ENCODE measurements at regions not wholly inside any gene's neighbourhood (a gene's known extent, or its start where the extent isn't known, plus 50 kb on each side); places are given as distances from the start of the nearest gene placed in this dataset.

DNA sequence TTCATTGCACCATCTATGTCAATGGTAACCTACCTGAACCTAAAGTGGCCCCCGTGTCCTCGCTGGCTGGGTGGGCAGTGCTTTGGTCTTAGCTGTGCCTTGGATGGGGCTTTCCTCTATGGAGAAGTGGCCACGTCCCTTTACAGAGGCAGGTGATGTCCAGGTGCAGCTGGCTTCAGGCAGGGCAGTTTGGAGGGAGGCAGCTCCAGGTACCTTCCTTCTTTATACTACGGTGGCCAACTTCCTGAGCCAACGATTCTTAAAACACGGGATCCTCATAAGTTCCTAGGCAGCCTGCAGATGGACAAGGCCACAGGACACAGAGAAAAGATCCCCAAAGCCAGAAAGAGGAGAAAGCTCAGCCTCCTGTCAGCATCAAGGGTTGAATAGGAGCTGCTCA, 517.3 kb upstream of the HS6ST1 start:
- BruUV-seq (replicated peaks): no TSS peak
- Histone ChIP-seq H3K4me2 (ENCODE audit: insufficient read depth, low read length) (no peak overlapping the region), H3K9me3 (replicated peaks; ENCODE audit: control insufficient read depth, insufficient read depth, low read length) (peaks cover 14% of the 10 kb centered on the region), H3K36me3 (ENCODE audit: control insufficient read depth in 2 of 2, extremely low read depth in 1 of 2, insufficient read depth in 2 of 2, low read length in 2 of 2) (no peaks in the 10 kb centered on the region), H2AFZ (ENCODE audit: low read depth, low read length) (no peak overlapping the region), H3K27me3 (ENCODE audit: control insufficient read depth in 2 of 2, insufficient read depth in 2 of 2, low read length in 2 of 2) (no peaks in the 10 kb centered on the region), H3K9me1 (replicated peaks; ENCODE audit: control insufficient read depth, extremely low read depth, insufficient read depth, low read length) (no peaks in the 10 kb centered on the region), H3K4me3 (replicated peaks in 1 of 3; ENCODE audit: insufficient read depth in 1 of 3, low read depth in 1 of 3, low read length in 3 of 3) (no peak overlapping the region), H3K27ac (ENCODE audit: insufficient read depth, low read depth, low read length) (no peak overlapping the region), H3K79me2 (ENCODE audit: control insufficient read depth, insufficient read depth, low read length) (no peaks in the 10 kb centered on the region), H3K9ac (replicated peaks; ENCODE audit: extremely low read depth, insufficient read depth, low read length) (no peak overlapping the region), H4K20me1 (replicated peaks; ENCODE audit: control insufficient read depth, extremely low read depth, insufficient read depth, low read length) (no peaks in the 10 kb centered on the region), H3K4me1 (ENCODE audit: control insufficient read depth, extremely low read depth, insufficient read depth, low read length) (no peaks in the 10 kb centered on the region)
- DNase-seq (ENCODE audit: low read depth, low spot score): no peak
- POLR2A ChIA-PET: no interaction called here
- dilution Hi-C loops (cut with MboI; ENCODE audit: extremely low pct_ligation_motif_present, low sequenced_read_pairs): no loop called here
- FAIRE-seq: no peak
- CTCF ChIA-PET: no interaction called here
- intact Hi-C loops (cut with micrococcal nuclease): no loop called here
- no peak for TF ChIP-seq EZH2 (IDR thresholded peaks at IDR 0.05; ENCODE audit: borderline replicate concordance, low read depth, low read length, severe bottlenecking)
- TF ChIP-seq MAX (IDR thresholded peaks at IDR 0.05; ENCODE audit: insufficient read depth, insufficient read length): no peak
- TF ChIP-seq GATA2 (IDR thresholded peaks at IDR 0.05; ENCODE audit: insufficient read depth, insufficient read length, low read depth, low read length): no peak
- no peak for TF ChIP-seq POLR2AphosphoS5 (IDR thresholded peaks at IDR 0.05; ENCODE audit: insufficient read depth, low read depth, low read length)
- no peak for TF ChIP-seq MYC (IDR thresholded peaks at IDR 0.05; ENCODE audit: low read depth, low read length)
- no peak for TF ChIP-seq FOS (IDR thresholded peaks at IDR 0.05; ENCODE audit: borderline replicate concordance, insufficient read depth, low read length)
- TF ChIP-seq CTCF (IDR thresholded peaks at IDR 0.05; ENCODE audit: extremely low read depth in 1 of 2, insufficient read depth in 1 of 2, low read depth in 1 of 2, low read length in 2 of 2): no peak
- no peak for TF ChIP-seq POLR2A (IDR thresholded peaks at IDR 0.05; ENCODE audit: low read depth, low read length)
- TF ChIP-seq JUN (IDR thresholded peaks at IDR 0.05; ENCODE audit: borderline replicate concordance, insufficient read depth, insufficient read length, low read depth): no peak
